HG03039 (cell line): ENCODE measurements at regions not wholly inside any gene's neighbourhood (a gene's known extent, or its start where the extent isn't known, plus 50 kb on each side); places are given as distances from the start of the nearest gene placed in this dataset.

ENCODE experiments used
- ATAC-seq: cut with Tn5 transposase; IDR thresholded peaks from one replicate; pipeline ENCODE4 v1.9.1; 2021; ENCODE audit warnings: mild to moderate bottlenecking, moderate library complexity; ENCODE audit not compliant: unreplicated experiment

GRCh38 chr7:47007471-47007870 lies 574.4 kb downstream of the TNS3 start:
- no peak for ATAC-seq

- no peak for ATAC-seq
Observed at GRCh38 chr7:47000561-47000960, 581.4 kb downstream of the TNS3 start.

- no peak for ATAC-seq
Observed at GRCh38 chr7:46999866-47000265, 582.0 kb downstream of the TNS3 start.

GRCh38 chr7:46996972-46997371 lies 584.9 kb downstream of the TNS3 start:
- ATAC-seq = no peak

GRCh38 chr7:46993396-46993795 lies 588.5 kb downstream of the TNS3 start:
- no peak for ATAC-seq

- no peak for ATAC-seq
Observed at GRCh38 chr7:46990761-46991160, 591.1 kb downstream of the TNS3 start.

GRCh38 chr7:46989247-46989646 lies 592.7 kb downstream of the TNS3 start:
- ATAC-seq = no peak

- ATAC-seq = no peak
Observed at GRCh38 chr7:46982928-46983327, 599.0 kb downstream of the TNS3 start.

GRCh38 chr7:46979439-46979838 lies 602.5 kb downstream of the TNS3 start:
- ATAC-seq = no peak

GRCh38 chr7:46975493-46975892 lies 606.4 kb downstream of the TNS3 start:
- ATAC-seq = no peak

- ATAC-seq = no peak
Observed at GRCh38 chr7:46972205-46972604, 609.7 kb downstream of the TNS3 start.

- ATAC-seq = no peak
Observed at GRCh38 chr7:46970476-46970875, 611.4 kb downstream of the TNS3 start.

GRCh38 chr7:46970131-46970430 lies 611.8 kb downstream of the TNS3 start:
- ATAC-seq = no peak

GRCh38 chr7:46969303-46970130 lies 612.4 kb downstream of the TNS3 start:
- ATAC-seq = no peak

GRCh38 chr7:46968003-46968402 lies 613.9 kb downstream of the TNS3 start:
- no peak for ATAC-seq

GRCh38 chr7:46963719-46964118 lies 618.2 kb downstream of the TNS3 start:
- ATAC-seq = no peak

GRCh38 chr7:46960970-46961369 lies 620.9 kb downstream of the TNS3 start:
- no peak for ATAC-seq

- ATAC-seq = no peak
Observed at GRCh38 chr7:46957195-46957594, 624.7 kb downstream of the TNS3 start.

- no peak for ATAC-seq
Observed at GRCh38 chr7:46955531-46955930, 626.4 kb downstream of the TNS3 start.

GRCh38 chr7:46954181-46954580 lies 627.7 kb downstream of the TNS3 start:
- no peak for ATAC-seq

- no peak for ATAC-seq
Observed at GRCh38 chr7:46953008-46953407, 628.9 kb downstream of the TNS3 start.

- ATAC-seq = no peak
Observed at GRCh38 chr7:46949270-46949931, 632.5 kb downstream of the TNS3 start.

GRCh38 chr7:46948716-46949115 lies 633.2 kb downstream of the TNS3 start:
- ATAC-seq = no peak
